Mucosa of gallbladder (tissue), 1 donor: ENCODE measurements at regions not wholly inside any gene's neighbourhood (a gene's known extent, or its start where the extent isn't known, plus 50 kb on each side); places are given as distances from the start of the nearest gene placed in this dataset.
"Not testable (repeated sequence)": the region's sequence is repeated elsewhere in the genome, so short reads cannot be mapped to it uniquely, and the experiment has no call there.

Source experiments
- DNase-seq: peaks from one replicate; pipeline ENCODE4 v3.0.0-alpha.2; 2020; ENCODE audit warnings: low spot score
- donor health status: DM: no; HTN: no; CAD: no.

DNA sequence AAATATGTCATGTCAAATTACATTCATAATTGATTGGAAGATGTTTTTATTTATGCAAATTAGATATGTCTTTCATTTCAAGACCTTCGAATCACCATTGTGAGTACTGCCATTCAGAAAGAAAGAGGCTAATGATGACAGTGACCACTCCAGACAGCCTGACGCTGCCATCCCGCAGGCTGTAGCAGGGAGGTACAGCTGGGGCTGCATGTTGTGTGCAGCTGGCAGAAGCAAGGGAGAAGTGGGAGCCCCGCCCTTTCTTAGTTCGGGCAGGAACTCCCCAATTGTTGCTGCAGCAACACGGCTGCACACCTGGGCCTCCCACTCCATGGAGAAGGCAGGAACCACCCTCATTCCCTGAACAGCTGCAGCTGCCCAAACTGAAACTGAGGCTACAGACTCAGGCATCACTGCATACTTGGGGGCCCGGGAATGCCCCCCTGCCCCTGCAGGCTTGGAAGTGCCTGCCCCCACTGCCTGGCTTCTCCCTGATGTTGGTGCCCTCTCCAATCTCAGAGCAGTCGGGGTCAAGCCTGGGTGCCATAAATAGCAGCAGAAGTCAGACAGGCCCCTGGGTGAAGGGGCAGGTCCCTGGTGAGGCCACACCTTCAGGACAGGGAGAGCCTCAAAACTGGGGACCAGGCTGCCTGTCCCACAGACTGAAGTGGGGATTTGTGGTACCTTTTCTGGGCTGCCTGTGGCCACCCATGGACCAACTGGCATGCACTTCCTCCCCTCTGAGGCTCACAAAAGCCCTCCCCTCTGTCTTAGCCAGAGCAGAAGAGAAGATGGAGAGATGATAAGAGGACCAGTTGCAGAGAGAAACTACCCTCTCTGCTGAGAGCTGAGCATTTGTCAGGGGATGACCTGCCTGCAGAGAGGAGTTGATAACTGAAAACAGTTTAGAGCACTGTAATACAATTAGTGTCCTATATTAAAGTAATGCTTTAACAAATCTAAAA is 964.6 kb downstream of the SI start:
- no peak for DNase-seq

DNA sequence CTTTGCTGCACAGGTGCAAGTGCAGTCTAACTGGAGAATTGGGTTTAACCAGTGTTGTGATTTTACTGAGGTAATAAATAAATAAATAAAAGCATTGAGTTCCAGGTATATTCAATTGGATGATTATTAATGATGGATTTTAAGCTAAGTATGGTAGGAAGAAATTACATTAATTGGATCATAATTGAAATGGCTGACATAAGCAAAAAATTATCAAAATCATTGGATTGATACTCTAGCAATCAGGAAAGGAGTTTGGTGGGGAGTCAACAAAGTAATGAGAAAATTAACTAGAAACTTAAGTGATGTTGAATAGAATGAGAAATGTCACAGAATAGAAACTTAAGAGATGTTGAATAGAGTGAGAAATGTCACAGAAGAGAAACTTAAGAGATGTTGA is 981.9 kb downstream of the SI start:
- no peak for DNase-seq

DNA sequence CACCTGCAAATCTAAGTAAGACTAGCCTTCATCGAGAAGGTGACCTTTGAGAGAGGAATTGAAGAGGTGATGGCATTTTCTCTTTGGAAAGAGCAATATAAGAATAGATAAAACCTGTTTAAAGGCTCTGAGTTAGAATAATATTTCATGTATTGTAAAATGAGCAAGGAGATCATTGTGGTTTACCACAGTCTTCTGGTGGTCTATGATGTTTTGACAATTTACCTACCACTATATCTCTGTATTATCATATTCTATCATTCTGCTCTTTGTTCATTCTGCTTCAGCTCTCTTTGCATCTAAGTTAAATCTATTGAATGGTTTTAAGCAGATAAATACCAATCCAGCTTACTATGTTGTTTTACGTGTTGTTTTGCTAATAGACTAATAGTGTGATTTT is 982.3 kb downstream of the SI start:
- DNase-seq, result no peak

DNA sequence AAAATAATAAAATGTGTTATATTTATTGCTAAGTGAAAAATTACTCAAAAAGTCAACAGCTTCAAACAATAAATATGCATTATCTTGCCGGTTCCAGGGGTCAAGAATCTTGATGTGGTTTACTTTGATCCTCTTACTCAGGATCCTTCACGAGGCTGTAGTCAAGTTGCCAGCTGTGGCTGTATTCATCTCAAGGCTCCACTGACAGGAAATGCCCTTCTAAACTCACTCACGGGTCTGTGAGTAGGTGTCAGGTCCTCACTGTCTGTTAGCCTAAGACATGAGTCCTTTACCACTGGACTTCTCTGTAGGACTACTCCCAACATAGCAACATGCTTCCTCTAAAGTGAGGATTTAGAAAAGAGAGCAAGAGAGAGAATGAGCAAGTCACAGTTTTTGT is 983.0 kb downstream of the SI start:
- DNase-seq, result no peak

DNA sequence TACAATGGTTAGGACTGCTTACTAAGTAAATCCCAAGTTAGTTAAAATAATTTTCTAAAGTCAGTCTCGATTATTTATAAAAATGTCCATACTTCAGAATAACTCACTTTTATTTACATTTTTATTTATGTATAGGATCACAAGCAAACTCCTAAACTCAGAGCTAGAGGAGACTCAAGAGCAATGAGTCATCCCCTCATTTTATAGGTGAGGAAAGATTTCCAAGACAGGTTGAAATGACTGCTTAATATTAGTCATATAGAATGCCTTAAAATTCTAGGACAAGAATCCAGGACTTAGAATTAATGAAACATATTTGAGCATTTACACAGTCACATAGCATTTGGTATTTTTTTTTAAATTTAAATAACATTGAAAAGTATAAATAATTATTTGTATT is 983.8 kb downstream of the SI start:
- DNase-seq, result no peak

DNA sequence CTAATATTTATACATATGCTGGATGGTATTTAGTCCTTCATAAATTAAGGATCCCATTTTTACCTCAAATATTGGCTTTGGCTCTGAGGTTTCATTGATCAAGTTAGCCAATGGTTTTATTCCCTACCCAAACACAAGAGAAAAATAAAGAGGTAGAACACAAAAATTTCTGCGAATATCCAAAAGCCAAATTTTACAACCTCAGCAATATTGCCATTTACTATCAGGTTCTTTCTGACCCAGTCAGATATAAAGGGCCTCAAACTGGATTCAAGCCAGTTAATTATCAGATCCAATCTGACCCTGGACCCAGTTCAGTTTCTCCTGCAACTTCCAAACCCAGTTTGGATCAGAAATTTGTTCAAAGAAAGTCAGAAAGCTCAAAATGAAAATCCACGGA is 998.1 kb downstream of the SI start:
- no peak for DNase-seq

DNA sequence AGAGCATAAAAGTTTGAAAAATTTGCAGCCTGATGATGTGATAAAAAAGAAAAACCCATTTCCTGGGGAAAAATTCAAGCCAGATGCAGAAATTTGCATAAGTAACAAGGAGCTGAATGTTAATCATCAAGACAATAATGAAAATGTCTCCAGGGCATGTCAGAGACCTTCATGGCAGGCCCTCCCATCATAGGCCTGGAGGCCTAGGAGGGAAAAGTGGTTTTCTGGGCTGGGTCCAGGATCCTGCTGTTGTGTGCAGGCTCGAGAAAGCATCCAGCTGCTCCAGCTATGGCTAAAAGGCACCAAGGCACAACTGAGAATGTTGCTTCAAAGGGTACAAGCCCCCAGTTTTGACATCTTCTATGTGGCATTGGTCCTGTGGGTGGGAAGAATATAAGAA is 1014.0 kb downstream of the SI start:
- DNase-seq, result no peak

DNA sequence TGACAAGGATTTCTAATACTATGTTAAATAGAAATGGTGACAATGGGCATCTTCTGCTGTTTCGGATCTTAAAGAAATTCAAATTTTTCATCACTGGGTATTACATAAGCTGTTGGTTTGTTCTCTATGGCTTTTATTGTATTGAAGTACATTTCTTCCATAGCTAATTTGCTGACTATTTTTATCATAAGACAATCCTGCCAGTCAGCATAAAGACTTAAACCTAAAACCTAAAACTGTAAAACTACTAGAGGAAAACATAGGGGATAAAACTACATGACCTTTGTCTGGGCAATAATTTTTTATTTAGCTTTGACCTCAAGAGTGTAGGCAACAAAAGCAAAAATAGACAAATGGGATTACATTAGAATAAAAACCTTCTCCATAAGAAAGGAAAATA is 1017.4 kb downstream of the SI start:
- no peak for DNase-seq

DNA sequence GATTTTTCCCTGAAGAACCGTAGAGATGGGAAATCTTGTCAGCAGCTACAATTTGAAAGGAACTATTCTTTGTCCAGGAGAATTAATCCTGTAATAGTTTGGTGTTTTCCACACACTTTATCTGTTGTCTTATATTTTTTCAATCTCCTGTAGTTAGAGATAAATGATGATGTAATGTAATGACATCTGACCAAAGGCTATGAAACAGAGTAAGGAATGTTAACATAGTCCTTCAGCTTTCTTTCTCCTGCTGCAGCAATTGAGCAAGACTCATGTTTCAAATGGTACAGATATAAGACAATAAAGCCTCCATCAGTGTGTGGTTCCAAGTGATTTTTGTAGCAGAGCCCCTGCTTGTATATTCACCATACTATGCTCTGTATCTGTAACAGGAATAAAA is 1028.4 kb downstream of the SI start:
- DNase-seq, result no peak

DNA sequence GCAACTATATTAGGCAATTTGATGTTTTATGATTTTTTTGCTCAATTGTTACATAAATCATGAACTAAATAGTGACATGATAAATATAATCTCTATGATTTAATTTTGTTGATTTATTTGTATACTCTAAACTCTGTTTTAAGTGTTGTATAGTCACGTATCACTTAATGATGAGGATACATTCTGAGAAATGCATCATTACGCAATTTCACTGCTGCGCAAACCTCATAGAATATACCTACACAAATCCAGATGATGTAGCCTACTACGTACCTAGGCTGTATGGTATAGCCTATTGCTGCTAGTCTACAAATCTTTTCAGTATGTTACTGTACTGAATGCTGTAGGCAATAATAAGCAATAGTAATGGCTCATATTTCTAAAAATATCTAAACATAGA is 1029.8 kb downstream of the SI start:
- DNase-seq, result no peak

DNA sequence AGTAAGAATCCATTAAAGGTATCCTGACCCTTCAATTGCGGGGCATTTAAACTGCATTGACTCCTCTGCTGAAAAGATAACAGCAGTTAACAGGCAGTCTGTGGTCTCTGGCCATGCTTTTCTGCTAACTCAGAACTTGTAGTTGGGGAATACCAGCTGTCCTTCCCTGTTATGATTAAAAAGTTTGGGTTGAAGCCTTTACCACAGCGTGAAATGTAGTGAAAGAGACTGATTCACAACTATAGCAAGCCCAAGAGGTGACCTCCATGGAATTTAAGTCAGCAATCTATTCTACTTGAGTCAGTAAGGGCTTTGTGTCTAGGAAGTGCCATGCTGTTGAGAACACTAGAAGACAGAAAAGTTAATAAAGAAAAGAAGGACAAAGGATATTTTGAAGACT is 1037.3 kb downstream of the SI start:
- DNase-seq, result no peak

DNA sequence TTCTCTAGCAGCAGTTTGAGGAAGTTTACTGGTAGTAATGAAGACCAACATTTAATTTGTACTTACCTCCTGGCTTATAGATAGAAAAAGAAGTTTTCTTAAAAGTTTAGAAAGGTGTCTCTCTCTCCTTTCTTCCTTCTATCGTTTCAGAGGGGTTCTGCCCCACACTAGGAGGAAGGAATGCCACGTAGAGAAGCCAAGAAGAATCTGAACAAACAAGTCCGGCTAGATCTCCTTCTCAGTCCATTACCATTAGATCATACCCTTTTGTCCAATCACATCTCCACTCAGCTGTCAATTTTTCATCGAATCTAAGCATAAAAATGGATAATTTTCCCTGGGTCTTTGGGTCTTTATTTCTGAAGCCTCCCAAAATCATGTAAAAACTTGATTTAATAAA is 1048.1 kb downstream of the SI start:
- DNase-seq, result no peak

DNA sequence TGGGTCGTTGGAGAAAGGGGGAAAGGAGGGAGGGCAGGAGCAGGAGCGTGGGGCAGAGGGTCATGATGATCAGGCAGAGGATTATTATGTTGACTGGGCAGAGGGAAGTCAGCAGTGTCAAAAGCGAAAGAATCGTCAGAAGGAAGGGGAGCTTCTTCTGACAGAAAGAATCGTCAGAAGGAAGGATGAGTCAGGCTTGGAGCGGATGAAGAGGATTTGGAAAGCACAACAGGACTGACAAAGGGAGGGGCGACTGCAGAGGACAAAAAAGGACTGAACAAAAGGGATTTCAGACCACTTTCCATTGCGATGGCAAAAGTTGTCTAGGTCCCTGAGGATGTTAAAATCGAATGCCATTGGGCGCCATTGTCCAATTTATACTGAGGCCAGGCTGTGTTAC is 1053.5 kb downstream of the SI start:
- no peak for DNase-seq

DNA sequence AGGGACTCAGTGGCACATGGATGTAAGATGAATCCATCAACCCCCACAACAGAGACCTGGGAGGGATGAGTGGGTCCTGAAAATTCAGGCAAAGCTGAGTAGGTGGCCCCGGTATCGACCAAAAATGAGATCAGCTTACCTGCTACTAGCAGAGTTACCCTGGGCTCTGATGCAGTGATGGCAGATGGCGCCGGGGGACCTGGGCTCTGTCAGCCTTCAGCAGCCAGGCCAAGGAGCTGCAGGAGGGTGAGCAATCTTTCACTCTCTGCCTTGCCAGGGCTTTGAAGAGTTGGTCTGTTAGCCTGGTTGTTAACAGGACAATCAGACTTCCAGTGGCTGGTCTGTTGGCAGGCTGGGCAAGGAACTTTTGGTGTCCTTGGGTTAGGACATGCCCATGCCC is 1054.8 kb downstream of the SI start:
- DNase-seq, result no peak

DNA sequence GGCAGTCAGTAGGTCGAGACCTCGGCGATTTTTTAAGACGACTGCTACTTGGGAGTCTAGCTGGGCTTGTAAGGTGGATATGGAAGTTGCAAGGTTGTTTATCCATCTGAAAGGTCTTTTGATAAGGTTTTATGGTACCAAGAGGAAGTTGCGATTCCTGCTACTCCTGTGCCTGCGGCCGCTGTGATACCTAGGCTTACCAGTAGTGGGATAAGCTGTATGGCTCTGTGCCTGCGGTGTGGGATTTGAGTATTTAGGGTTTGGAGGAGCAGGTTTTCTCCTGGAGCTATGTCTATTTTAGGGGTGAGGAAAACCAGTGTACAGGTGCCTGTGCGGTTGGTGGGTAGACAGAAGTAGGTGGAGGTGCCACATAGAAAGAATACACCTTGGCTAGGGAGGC is 1059.8 kb downstream of the SI start:
- no peak for DNase-seq

DNA sequence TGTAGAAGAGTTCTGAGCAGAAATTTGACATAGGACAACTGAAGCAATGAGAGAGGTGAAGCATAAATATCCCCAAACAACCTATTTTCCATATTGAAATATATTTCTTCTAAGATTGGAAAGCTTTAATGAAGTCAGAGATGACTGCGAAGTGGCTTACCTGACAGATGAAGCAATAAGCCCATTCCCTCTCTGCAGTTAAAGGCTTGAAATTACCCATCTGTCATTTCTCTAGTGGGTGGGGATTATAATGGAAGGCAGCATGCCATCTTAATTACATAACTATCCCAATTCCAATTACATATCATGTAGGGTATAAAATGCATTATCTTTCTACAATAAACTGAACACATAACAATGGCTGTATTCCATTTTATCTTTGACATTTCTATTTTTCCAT is 1070.5 kb downstream of the SI start:
- DNase-seq, result no peak

DNA sequence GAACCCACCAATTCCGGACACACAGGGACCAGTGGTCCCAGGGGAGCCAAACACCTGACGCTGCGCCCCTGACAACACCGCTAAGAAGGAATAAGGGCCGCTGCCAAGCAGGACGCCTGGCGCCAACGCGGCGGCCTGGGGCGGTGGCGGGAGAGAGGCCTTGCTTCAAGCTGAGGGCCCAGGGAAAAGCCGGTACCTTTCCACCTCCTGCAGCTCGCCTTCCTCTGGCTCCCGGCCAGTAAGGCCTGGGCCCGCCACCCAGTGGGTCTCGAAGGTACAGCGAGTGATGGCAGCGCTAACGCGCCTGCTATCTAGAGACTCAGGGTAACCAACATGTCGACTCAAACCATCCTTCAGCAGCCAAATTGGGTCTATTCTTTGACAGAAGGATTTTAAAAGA is 1074.1 kb downstream of the SI start:
- DNase-seq, result no peak

DNA sequence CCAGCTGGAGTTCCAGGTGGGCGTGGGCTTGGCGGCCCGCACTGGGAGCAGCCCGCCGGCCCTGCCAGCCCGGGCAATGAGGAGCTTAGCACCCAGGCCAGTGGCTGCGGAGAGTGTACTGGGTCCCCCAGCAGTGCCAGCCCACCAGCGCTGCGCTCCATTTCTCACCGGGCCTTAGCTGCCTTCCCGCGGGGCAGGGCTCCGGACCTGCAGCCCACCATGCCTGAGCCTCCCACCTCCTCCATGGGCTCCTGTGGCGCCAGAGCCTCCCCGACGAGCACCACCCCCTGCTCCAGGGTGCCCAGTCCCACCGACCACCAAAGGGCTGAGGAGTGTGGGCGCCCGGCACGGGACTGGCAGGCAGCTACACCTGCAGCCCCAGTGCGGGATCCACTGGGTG is 1075.3 kb downstream of the SI start:
- DNase-seq, result not testable (repeated sequence)

DNA sequence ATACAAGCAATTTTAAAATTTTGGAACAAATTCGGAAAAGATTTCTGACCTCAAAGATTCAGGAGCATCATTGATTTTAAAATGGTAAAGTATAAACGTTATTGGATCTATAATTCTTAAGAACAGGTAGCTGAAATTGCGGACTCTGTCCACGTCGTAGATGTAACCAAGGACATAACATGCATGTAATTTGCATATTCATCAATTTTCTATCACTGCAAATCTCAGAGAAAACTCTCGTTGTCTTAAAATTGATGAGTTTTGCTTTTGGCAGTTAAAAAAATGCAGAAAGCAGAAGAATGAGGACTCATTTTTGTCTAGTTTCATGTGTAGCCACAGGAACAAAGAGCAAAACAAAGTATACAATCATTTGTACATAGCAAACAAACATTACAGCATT is 1094.4 kb downstream of the SI start:
- no peak for DNase-seq

DNA sequence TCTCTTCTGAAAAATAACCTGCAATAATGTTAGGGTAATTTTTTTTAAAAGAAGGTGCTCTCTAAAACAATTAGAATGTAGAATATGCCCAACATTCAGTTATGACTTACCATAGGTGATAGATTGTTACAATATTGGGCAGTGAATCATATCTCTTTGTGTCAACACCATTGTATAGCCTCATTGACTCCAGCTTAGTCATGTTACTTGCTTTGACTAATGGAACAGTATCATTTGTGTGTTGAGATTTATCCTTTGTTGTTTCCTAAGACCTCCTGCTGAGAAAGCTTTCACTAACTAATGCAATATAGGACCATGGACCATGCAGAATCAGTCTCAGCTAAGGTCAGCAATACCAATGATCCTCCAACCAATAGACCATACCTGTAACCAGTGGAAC is 1106.4 kb downstream of the SI start:
- DNase-seq, result no peak

DNA sequence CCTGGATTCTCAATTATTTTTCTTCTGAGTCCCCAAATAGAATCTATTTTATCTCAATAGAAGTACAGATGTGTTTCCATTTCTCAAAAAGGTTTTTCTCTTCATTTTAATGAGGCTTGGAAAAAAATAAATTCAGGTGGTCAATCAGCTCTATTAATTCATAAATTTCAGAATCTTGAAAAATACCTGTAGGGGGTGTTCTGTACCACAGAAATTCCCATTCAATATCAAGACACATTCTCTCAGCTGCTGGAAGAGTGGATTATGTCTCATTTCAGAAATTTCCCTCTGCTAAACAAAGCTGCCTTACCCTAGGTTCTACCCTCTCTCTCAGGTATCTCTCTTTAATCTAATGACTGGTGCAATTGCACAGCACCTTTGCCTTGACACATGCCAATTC is 1121.2 kb downstream of the SI start:
- no peak for DNase-seq

DNA sequence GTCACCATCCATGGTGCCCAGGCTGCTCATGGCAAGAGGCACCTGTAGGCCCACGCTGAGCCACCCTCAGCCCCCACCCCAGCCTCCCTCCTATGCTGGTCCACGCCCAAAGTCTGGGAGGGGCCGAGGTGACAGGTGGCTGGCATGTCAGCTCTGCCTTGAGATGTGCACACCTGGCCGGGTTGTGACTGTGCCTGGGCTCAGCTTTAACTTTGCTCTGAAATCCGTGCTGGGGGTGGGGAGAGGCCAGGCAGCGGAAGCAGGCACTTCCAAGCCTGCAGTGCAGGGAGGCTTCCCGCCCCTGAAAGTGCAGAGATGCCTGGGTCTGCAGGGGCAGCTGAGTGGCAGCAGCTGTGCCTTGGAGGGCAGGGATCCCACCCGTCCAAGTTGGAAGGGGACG is 1124.8 kb downstream of the SI start:
- no peak for DNase-seq

DNA sequence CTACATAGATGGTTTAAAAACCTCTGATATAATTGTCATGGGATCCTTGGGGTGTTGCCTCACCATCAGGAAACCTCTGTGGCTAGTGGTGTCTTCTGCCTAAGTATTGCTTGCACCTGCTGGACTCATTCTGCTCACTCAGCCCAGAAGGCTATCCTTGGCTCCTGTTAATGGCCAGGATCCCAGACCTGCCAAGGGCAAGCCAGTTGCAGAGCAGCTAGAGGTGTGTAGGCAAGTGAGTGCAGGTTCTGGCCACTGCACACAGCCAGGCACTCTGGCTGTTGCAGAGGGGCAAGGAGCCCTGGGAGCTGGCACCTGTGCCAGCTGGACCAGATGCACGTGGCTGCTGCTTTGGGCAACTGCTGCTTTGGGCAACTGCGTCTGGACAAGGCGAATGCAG is 1125.8 kb downstream of the SI start:
- no peak for DNase-seq

DNA sequence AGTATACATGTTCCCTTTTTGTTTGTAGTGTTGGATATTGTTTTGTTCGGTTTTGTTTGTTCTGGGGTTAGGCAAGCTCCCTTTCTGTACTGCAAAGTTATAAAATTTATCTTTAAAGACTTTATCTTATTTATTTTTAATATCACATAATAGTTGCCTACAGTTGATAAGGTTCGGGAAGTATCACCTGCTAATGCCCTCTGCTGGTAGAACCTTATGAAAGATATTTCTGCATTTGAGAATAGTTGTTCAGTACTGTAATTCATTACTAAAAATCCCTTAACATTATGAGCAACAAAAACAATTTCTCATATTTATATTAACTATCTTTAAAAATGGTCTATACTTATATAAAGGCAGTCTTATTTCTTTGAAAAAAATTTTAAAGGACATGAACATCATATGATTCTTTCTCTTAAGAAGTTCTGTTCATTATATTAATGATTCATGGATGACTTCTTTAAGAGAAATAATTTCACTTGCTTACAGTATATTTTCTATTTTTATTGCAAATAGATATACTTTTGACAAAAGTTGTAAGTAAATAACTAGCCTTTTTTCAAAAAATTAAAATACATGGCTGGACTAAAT is 1126.8 kb downstream of the SI start:
- DNase-seq, result no peak
